OCI-LY1 (cell line): ENCODE measurements at regions not wholly inside any gene's neighbourhood (a gene's known extent, or its start where the extent isn't known, plus 50 kb on each side); places are given as distances from the start of the nearest gene placed in this dataset.

Experiments
- H2AFZ ChIP-seq: fragments of 200-600 bp; sonication (generic), shearing (Covaris generic); 2 replicates; pipeline ENCODE4 v1.6.0; 2014; ENCODE audit warnings: antibody characterized with exemption, mild to moderate bottlenecking, low read length
- H3F3A ChIP-seq: fragments of 200-600 bp; sonication (generic), shearing (Covaris generic); 2 replicates; pipeline ENCODE4 v1.6.0; 2014; ENCODE audit warnings: mild to moderate bottlenecking, antibody characterized with exemption, low read length, moderate library complexity; ENCODE audit not compliant: insufficient read depth
- H3K27ac ChIP-seq: fragments of 200-600 bp; sonication (generic); 2 replicates; pipeline ENCODE4 v1.5.1; 2014; ENCODE audit warnings: low read length, mixed run types, mild to moderate bottlenecking, low read depth; ENCODE audit not compliant: poor library complexity, severe bottlenecking
- H3K27me3 ChIP-seq: fragments of 200-600 bp; sonication (generic); 2 replicates; pipeline ENCODE4 v1.6.0; 2014; ENCODE audit warnings: antibody characterized with exemption, mild to moderate bottlenecking, low read length, moderate library complexity; ENCODE audit not compliant: insufficient read depth
- H3K36me3 ChIP-seq: fragments of 200-600 bp; sonication (generic); 2 replicates; pipeline ENCODE4 v1.6.1; 2014; ENCODE audit warnings: mild to moderate bottlenecking, antibody characterized with exemption, low read length, moderate library complexity, mixed read lengths; ENCODE audit not compliant: insufficient read depth
- H3K4me1 ChIP-seq: fragments of 200-600 bp; sonication (generic); 2 replicates; pipeline ENCODE4 v1.5.1; 2014; ENCODE audit warnings: mild to moderate bottlenecking, low read length, moderate library complexity; ENCODE audit not compliant: insufficient read depth, severe bottlenecking
- H3K4me2 ChIP-seq: fragments of 200-600 bp; sonication (generic), shearing (Covaris generic); 2 replicates; pipeline ENCODE4 v1.6.1; 2014; ENCODE audit warnings: low read length
- H3K4me3 ChIP-seq: fragments of 200-600 bp; sonication (generic); 2 replicates; pipeline ENCODE4 v1.5.1; 2014; ENCODE audit warnings: low read length, low read depth, mild to moderate bottlenecking, mixed read lengths; ENCODE audit not compliant: poor library complexity, severe bottlenecking
- H3K79me2 ChIP-seq: fragments of 200-600 bp; shearing (Covaris generic); 2 replicates; pipeline ENCODE4 v1.6.1; 2016; ENCODE audit warnings: mixed run types, low read length, mixed read lengths; ENCODE audit not compliant: insufficient read depth
- H3K9ac ChIP-seq: fragments of 200-600 bp; sonication (generic), shearing (Covaris generic); 2 replicates; pipeline ENCODE4 v1.6.1; 2014; ENCODE audit warnings: mild to moderate bottlenecking, low read length, mixed read lengths
- H3K9me2 ChIP-seq: fragments of 200-600 bp; sonication (generic), shearing (Covaris generic); 2 replicates; pipeline ENCODE4 v1.6.1; 2014; ENCODE audit warnings: low read depth, mild to moderate bottlenecking, low read length, mixed read lengths
- H3K9me3 ChIP-seq: fragments of 200-600 bp; shearing (Covaris generic); 2 replicates; pipeline ENCODE4 v1.6.1; 2014; ENCODE audit warnings: low read length, mixed read lengths
- H4K20me1 ChIP-seq: fragments of 200-600 bp; sonication (generic), shearing (Covaris generic); 2 replicates; pipeline ENCODE4 v1.6.0; 2016; ENCODE audit warnings: mild to moderate bottlenecking, low read length; ENCODE audit not compliant: insufficient read depth
- EZH2 ChIP-seq: fragments of 200-600 bp; sonication (generic), shearing (Covaris generic); IDR thresholded peaks from 2 replicates; pipeline ENCODE4 v1.8.0; 2017; ENCODE audit warnings: borderline replicate concordance, mixed run types, mild to moderate bottlenecking, antibody characterized with exemption, low read length, moderate library complexity, mixed read lengths
- TF ChIP-seq, protein P1 (sequence below): fragments of 200-600 bp; sonication (generic), shearing (Covaris generic); IDR thresholded peaks from 2 replicates; pipeline ENCODE4 v1.5.1; 2017; ENCODE audit warnings: mild to moderate bottlenecking, antibody characterized with exemption, low read length, moderate library complexity, mixed read lengths

- Histone ChIP-seq H3K9me2 (no peaks in the 10 kb centered on the region), H3K9ac (no peak overlapping the region), H3K4me3 (no peak overlapping the region), H3K4me2 (no peak overlapping the region), H3K27me3 (no peaks in the 10 kb centered on the region), H3K4me1 (no peaks in the 10 kb centered on the region), H3K36me3 (no peaks in the 10 kb centered on the region), H3F3A (no peaks in the 10 kb centered on the region), H3K27ac (no peak overlapping the region), H4K20me1 (no peaks in the 10 kb centered on the region), H3K79me2 (no peaks in the 10 kb centered on the region), H3K9me3 (no peaks in the 10 kb centered on the region), H2AFZ (no peak overlapping the region)
- TF ChIP-seq, protein P1, sequence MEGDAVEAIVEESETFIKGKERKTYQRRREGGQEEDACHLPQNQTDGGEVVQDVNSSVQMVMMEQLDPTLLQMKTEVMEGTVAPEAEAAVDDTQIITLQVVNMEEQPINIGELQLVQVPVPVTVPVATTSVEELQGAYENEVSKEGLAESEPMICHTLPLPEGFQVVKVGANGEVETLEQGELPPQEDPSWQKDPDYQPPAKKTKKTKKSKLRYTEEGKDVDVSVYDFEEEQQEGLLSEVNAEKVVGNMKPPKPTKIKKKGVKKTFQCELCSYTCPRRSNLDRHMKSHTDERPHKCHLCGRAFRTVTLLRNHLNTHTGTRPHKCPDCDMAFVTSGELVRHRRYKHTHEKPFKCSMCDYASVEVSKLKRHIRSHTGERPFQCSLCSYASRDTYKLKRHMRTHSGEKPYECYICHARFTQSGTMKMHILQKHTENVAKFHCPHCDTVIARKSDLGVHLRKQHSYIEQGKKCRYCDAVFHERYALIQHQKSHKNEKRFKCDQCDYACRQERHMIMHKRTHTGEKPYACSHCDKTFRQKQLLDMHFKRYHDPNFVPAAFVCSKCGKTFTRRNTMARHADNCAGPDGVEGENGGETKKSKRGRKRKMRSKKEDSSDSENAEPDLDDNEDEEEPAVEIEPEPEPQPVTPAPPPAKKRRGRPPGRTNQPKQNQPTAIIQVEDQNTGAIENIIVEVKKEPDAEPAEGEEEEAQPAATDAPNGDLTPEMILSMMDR, result no peak
- TF ChIP-seq EZH2, result no peak
These were observed 978.7 kb downstream of the SLITRK5 start for GRCh38 chr13:88649855-88650254.

GRCh38 chr13:88651531-88651930, 980.4 kb downstream of the SLITRK5 start:
- no peak overlapping the region for H2AFZ ChIP-seq
- no peaks in the 10 kb centered on the region for H3K27me3 ChIP-seq
- no peak overlapping the region for H3K4me3 ChIP-seq
- no peaks in the 10 kb centered on the region for H4K20me1 ChIP-seq
- H3K27ac ChIP-seq, result no peak overlapping the region
- no peak overlapping the region for H3K9ac ChIP-seq
- no peak for TF ChIP-seq EZH2
- TF ChIP-seq, protein P1, result no peak
- no peaks in the 10 kb centered on the region for H3K4me1 ChIP-seq
- no peaks in the 10 kb centered on the region for H3K79me2 ChIP-seq
- no peaks in the 10 kb centered on the region for H3K36me3 ChIP-seq
- H3K9me2 ChIP-seq, result no peaks in the 10 kb centered on the region
- H3K4me2 ChIP-seq, result no peak overlapping the region
- no peaks in the 10 kb centered on the region for H3F3A ChIP-seq
- H3K9me3 ChIP-seq, result no peaks in the 10 kb centered on the region

GRCh38 chr13:88656751-88657150, 985.6 kb downstream of the SLITRK5 start:
- Histone ChIP-seq H3K9me3 (no peaks in the 10 kb centered on the region), H3K27me3 (no peaks in the 10 kb centered on the region), H3K9me2 (no peaks in the 10 kb centered on the region), H3K9ac (no peak overlapping the region), H2AFZ (no peak overlapping the region), H3F3A (no peaks in the 10 kb centered on the region), H4K20me1 (no peaks in the 10 kb centered on the region), H3K4me1 (no peaks in the 10 kb centered on the region), H3K79me2 (no peaks in the 10 kb centered on the region), H3K36me3 (no peaks in the 10 kb centered on the region), H3K4me3 (no peak overlapping the region), H3K4me2 (no peak overlapping the region), H3K27ac (no peak overlapping the region)
- TF ChIP-seq, protein P1, result no peak
- TF ChIP-seq EZH2, result no peak
